IMR-90 (cell line): ENCODE measurements at regions not wholly inside any gene's neighbourhood (a gene's known extent, or its start where the extent isn't known, plus 50 kb on each side); places are given as distances from the start of the nearest gene placed in this dataset.

ENCODE experiments used
- ATAC-seq: fragments of 200-7000 bp; cut with Tn5 transposase; 2 replicates; pipeline ENCODE4 v1.9.1; 2020; ENCODE audit warnings: low read depth, mild to moderate bottlenecking, moderate library complexity
- BruUV-seq: library from RNA; stranded (reverse); fragments of 400-500 nt; replicated peaks from 2 replicates; lab custom pipeline; 2021; lab: Mats Ljungman, UMichigan
- CTCF ChIA-PET: fragments of 300-600 bp; formaldehyde crosslinking; extraction: SDS; loops from one replicate; lab custom pipeline; 2021; ENCODE audit warnings: antibody characterized with exemption; lab: Yijun Ruan, JAX
- POLR2A ChIA-PET: fragments of 300-600 bp; sonication (Branson Sonifier 250); formaldehyde crosslinking; loops from one replicate; lab custom pipeline; 2022; ENCODE audit warnings: antibody characterized with exemption; ENCODE audit not compliant: unreplicated experiment; lab: Charles Lee
- DNase-seq: peaks from one replicate; pipeline ENCODE4 v3.0.0; 2013
- H2AFZ ChIP-seq: replicated peaks from 2 replicates; pipeline ENCODE3; 2013; ENCODE audit warnings: low read length, mild to moderate bottlenecking; ENCODE audit not compliant: poor library complexity
- H2AK5ac ChIP-seq: 2 replicates; pipeline ENCODE4 v1.6.1; 2013; ENCODE audit warnings: low read depth, low read length, inconsistent platforms
- H2AK9ac ChIP-seq: replicated peaks from 2 replicates; pipeline ENCODE3; 2013; ENCODE audit warnings: mild to moderate bottlenecking, low read depth, low read length, moderate library complexity; ENCODE audit not compliant: poor library complexity
- H2BK120ac ChIP-seq: 2 replicates; pipeline ENCODE4 v1.6.1; 2013; ENCODE audit warnings: low read depth, low read length, inconsistent platforms
- H2BK15ac ChIP-seq: 3 replicates; pipeline ENCODE4 v1.6.1; 2013; ENCODE audit warnings: low read depth, low read length, inconsistent platforms
- H2BK20ac ChIP-seq: 2 replicates; pipeline ENCODE4 v1.6.1; 2013; ENCODE audit warnings: low read depth, mild to moderate bottlenecking, inconsistent platforms, low read length, moderate library complexity
- H2BK5ac ChIP-seq: 2 replicates; pipeline ENCODE4 v1.6.1; 2013; ENCODE audit warnings: mild to moderate bottlenecking, low read depth, low read length, inconsistent platforms; ENCODE audit not compliant: poor library complexity, severe bottlenecking
- H3K14ac ChIP-seq: replicated peaks from 2 replicates; pipeline ENCODE4 v1.6.1; 2013; ENCODE audit warnings: low read depth, low read length, inconsistent platforms
- H3K18ac ChIP-seq: 2 replicates; pipeline ENCODE4 v1.6.1; 2013; ENCODE audit warnings: low read depth, low read length, control low read depth
- H3K23ac ChIP-seq: 2 replicates; pipeline ENCODE4 v1.6.1; 2013; ENCODE audit warnings: low read depth, low read length, inconsistent platforms
- H3K27ac ChIP-seq: 2 replicates; pipeline ENCODE4 v1.5.1; 2013; ENCODE audit warnings: mild to moderate bottlenecking, control low read depth, low read length; ENCODE audit not compliant: insufficient read depth
- H3K27me3 ChIP-seq: 2 replicates; pipeline ENCODE4 v1.6.1; 2013; ENCODE audit warnings: low read length; ENCODE audit not compliant: control insufficient read depth, insufficient read depth
- H3K36me3 ChIP-seq: 2 replicates; pipeline ENCODE4 v1.6.1; 2013; ENCODE audit warnings: low read length, mixed read lengths; ENCODE audit not compliant: control insufficient read depth, insufficient read depth
- H3K4ac ChIP-seq: 2 replicates; pipeline ENCODE4 v1.6.1; 2013; ENCODE audit warnings: low read depth, low read length, inconsistent platforms
- H3K4me1 ChIP-seq: 2 replicates; pipeline ENCODE4 v1.6.1; 2013; ENCODE audit warnings: low read length, mixed read lengths; ENCODE audit not compliant: control insufficient read depth, insufficient read depth
- H3K4me2 ChIP-seq: 2 replicates; pipeline ENCODE4 v1.6.1; 2013; ENCODE audit warnings: low read depth, mild to moderate bottlenecking, control low read depth, low read length, moderate library complexity
- H3K4me3 ChIP-seq: 2 replicates; pipeline ENCODE4 v1.5.1; 2013; ENCODE audit warnings: low read depth, mild to moderate bottlenecking, control low read depth, low read length, moderate library complexity; ENCODE audit not compliant: insufficient read depth
- H3K56ac ChIP-seq: 2 replicates; pipeline ENCODE4 v1.6.1; 2013; ENCODE audit warnings: low read length, inconsistent platforms; ENCODE audit not compliant: insufficient read depth; ENCODE audit errors: extremely low read depth
- H3K79me1 ChIP-seq, 2 experiments: 2 replicates each; pipeline ENCODE4 v1.6.1; 2013; ENCODE audit warnings: low read length in 2 of 2, inconsistent platforms in 1 of 2, low read depth in 1 of 2
- H3K9ac ChIP-seq: 2 replicates; pipeline ENCODE4 v1.6.1; 2013; ENCODE audit warnings: low read depth, low read length, control low read depth
- H3K9me1 ChIP-seq: 2 replicates; pipeline ENCODE4 v1.6.1; 2013; ENCODE audit warnings: low read length, inconsistent platforms; ENCODE audit not compliant: insufficient read depth
- H3K9me3 ChIP-seq: 2 replicates; pipeline ENCODE4 v1.6.1; 2013; ENCODE audit warnings: low read length; ENCODE audit not compliant: control insufficient read depth, insufficient read depth
- H4K20me1 ChIP-seq: 2 replicates; pipeline ENCODE4 v1.6.1; 2013; ENCODE audit warnings: low read length, inconsistent platforms; ENCODE audit not compliant: insufficient read depth
- H4K5ac ChIP-seq: 2 replicates; pipeline ENCODE4 v1.6.1; 2013; ENCODE audit warnings: mild to moderate bottlenecking, low read depth, low read length, control low read depth
- H4K8ac ChIP-seq, 2 experiments: 2 replicates each; pipeline ENCODE4 v1.6.1; 2013; ENCODE audit warnings: low read depth in 2 of 2, low read length in 2 of 2, control low read depth in 1 of 2, inconsistent platforms in 1 of 2
- H4K91ac ChIP-seq: 2 replicates; pipeline ENCODE4 v1.6.1; 2013; ENCODE audit warnings: low read depth, low read length, inconsistent platforms; ENCODE audit not compliant: insufficient read depth
- CEBPB ChIP-seq: IDR thresholded peaks from 2 replicates; pipeline ENCODE4 v1.6.1; 2012; ENCODE audit warnings: low read depth, low read length, improper control_type of control experiment
- CHD1 ChIP-seq: IDR thresholded peaks from 2 replicates; pipeline ENCODE4 v1.6.1; 2012; ENCODE audit warnings: low read depth, low read length, improper control_type of control experiment
- ELK1 ChIP-seq: fragments of 150-350 bp; IDR thresholded peaks from 2 replicates; pipeline ENCODE4 v1.6.1; 2016; ENCODE audit warnings: low read depth, mild to moderate bottlenecking, low read length, moderate library complexity, borderline replicate concordance
- MAFK ChIP-seq: IDR thresholded peaks from 2 replicates; pipeline ENCODE4 v1.6.1; 2012; ENCODE audit warnings: low read depth, low read length, improper control_type of control experiment
- MAZ ChIP-seq: IDR thresholded peaks from 2 replicates; pipeline ENCODE4 v1.6.1; 2012; ENCODE audit warnings: low read depth, mild to moderate bottlenecking, low read length, improper control_type of control experiment, moderate library complexity, borderline replicate concordance
- MXI1 ChIP-seq: IDR thresholded peaks from 2 replicates; pipeline ENCODE4 v1.6.1; 2012; ENCODE audit warnings: low read depth, mild to moderate bottlenecking, low read length, moderate library complexity, borderline replicate concordance
- POLR2A ChIP-seq: IDR thresholded peaks from 2 replicates; pipeline ENCODE4 v1.6.1; 2012; ENCODE audit warnings: mild to moderate bottlenecking, low read depth, low read length
- RAD21 ChIP-seq: IDR thresholded peaks from 2 replicates; pipeline ENCODE4 v1.6.1; 2012; ENCODE audit warnings: low read length, improper control_type of control experiment
- RCOR1 ChIP-seq: IDR thresholded peaks from 2 replicates; pipeline ENCODE4 v1.6.1; 2012; ENCODE audit warnings: mild to moderate bottlenecking, low read length, improper control_type of control experiment; ENCODE audit not compliant: insufficient replicate concordance
- RFX5 ChIP-seq: IDR thresholded peaks from 2 replicates; pipeline ENCODE4 v1.8.0; 2012; ENCODE audit warnings: low read depth, mild to moderate bottlenecking, low read length, moderate library complexity
- USF2 ChIP-seq: fragments of 150-350 bp; IDR thresholded peaks from 2 replicates; pipeline ENCODE4 v1.6.1; 2017; ENCODE audit warnings: mild to moderate bottlenecking, antibody characterized with exemption, low read length, low read depth
- WGBS, 2 experiments: methylation state at CpG; one replicate each; pipeline versions ENCODE4 v1.1.5 to v1.1.7; 2013; ENCODE audit warnings: missing lambda C conversion rate in 2 of 2; ENCODE audit not compliant: insufficient read length in 1 of 2; ENCODE audit errors: extremely low coverage in 2 of 2; 5-methylcytosine and 5-hydroxymethylcytosine counted together
- dilution Hi-C: fragments of 300-500 bp; cut with HindIII; formaldehyde crosslinking; loops from one replicate; pipeline ENCODE4 v1.14.3; 2018; ENCODE audit warnings: low sequenced_read_pairs; ENCODE audit not compliant: unreplicated experiment
- in situ Hi-C: fragments of 300-500 bp; cut with MboI; formaldehyde crosslinking; loops from 3 replicates; pipeline ENCODE4 v1.14.3; 2019; ENCODE audit warnings: low sequenced_read_pairs, inconsistent platforms, mixed read lengths
- intact Hi-C: fragments of 100-400 bp; cut with micrococcal nuclease; formaldehyde crosslinking; loops from 2 replicates; pipeline ENCODE4 v1.10.0; 2022

GRCh38 chr16:64131423-64131822, 990.4 kb downstream of the CDH11 start:
- intact Hi-C loops (no loop called here), dilution Hi-C loops (no loop called here), in situ Hi-C loops (no loop called here)
- WGBS, 2 experiments = no CpG with 5 or more reads among the region's 2 CpGs
- H3K79me1 ChIP-seq = no peaks in the 10 kb centered on the region
- no peak overlapping the region for H3K27ac ChIP-seq
- ATAC-seq (no peak), DNase-seq (no peak)
- no peaks in the 10 kb centered on the region for H3K36me3 ChIP-seq
- POLR2A ChIA-PET = no interaction called here
- H2BK20ac ChIP-seq = no peak overlapping the region
- H2AK9ac ChIP-seq = no peak overlapping the region
- no peak overlapping the region for H2BK5ac ChIP-seq
- no TSS peak for BruUV-seq
- no peak overlapping the region for H4K8ac ChIP-seq
- H3K18ac ChIP-seq = no peak overlapping the region
- H2BK120ac ChIP-seq = no peak overlapping the region
- no peak overlapping the region for H3K4ac ChIP-seq
- no peak overlapping the region for H3K56ac ChIP-seq
- no peak overlapping the region for H4K5ac ChIP-seq
- H3K9me3 ChIP-seq = no peaks in the 10 kb centered on the region
- no peak overlapping the region for H3K14ac ChIP-seq
- H3K9ac ChIP-seq = no peak overlapping the region
- H3K27me3 ChIP-seq = no peaks in the 10 kb centered on the region
- no peak overlapping the region for H3K4me3 ChIP-seq
- no peaks in the 10 kb centered on the region for H3K4me1 ChIP-seq
- no peak overlapping the region for H3K23ac ChIP-seq
- H4K91ac ChIP-seq = no peak overlapping the region
- H4K20me1 ChIP-seq = no peaks in the 10 kb centered on the region
- no peak for TF ChIP-seq RAD21
- no peak for TF ChIP-seq CHD1
- no peak for TF ChIP-seq USF2
- no peak for TF ChIP-seq RFX5
- TF ChIP-seq MAZ = no peak
- no peak for TF ChIP-seq CEBPB
- TF ChIP-seq MAFK = no peak
- TF ChIP-seq MXI1 = no peak
- TF ChIP-seq ELK1 = no peak
- TF ChIP-seq RCOR1 = no peak
- TF ChIP-seq POLR2A = no peak
- CTCF ChIA-PET = no interaction called here
- no peak overlapping the region for H2BK15ac ChIP-seq
- no peaks in the 10 kb centered on the region for H3K9me1 ChIP-seq
- H3K4me2 ChIP-seq = no peak overlapping the region
- H2AK5ac ChIP-seq = no peak overlapping the region
- H2AFZ ChIP-seq = no peak overlapping the region
